HCT116 (cell line): ENCODE measurements at regions not wholly inside any gene's neighbourhood (a gene's known extent, or its start where the extent isn't known, plus 50 kb on each side); places are given as distances from the start of the nearest gene placed in this dataset.

ENCODE experiments used
- ATAC-seq: fragments of 200-7000 bp; cut with Tn5 transposase; 2 replicates; pipeline ENCODE4 v1.9.1; 2020; ENCODE audit warnings: mild to moderate bottlenecking, moderate library complexity
- BruUV-seq: library from RNA; stranded (reverse); fragments of 400-500 nt; replicated peaks from 2 replicates; lab custom pipeline; 2021; lab: Mats Ljungman, UMichigan
- CTCF ChIA-PET: fragments of 300-600 bp; sonication (Branson Sonifier 250); formaldehyde crosslinking; loops from one replicate; lab custom pipeline; 2021; ENCODE audit warnings: antibody characterized with exemption; lab: Charles Lee
- POLR2A ChIA-PET: fragments of 300-600, 350-600 bp; sonication (Branson Sonifier 250); formaldehyde crosslinking; loops from one replicate; lab custom pipeline; 2021; ENCODE audit warnings: antibody characterized with exemption; lab: Charles Lee
- RAD21 ChIA-PET, 2 experiments: fragments of 300-600 bp; sonication (Branson Sonifier 250); formaldehyde crosslinking; loops; one replicate each; lab custom pipeline; 2023; ENCODE audit warnings: low total read pairs in 2 of 2; ENCODE audit not compliant: uncharacterized antibody in 2 of 2, unreplicated experiment in 2 of 2, low non-redundant PET in 1 of 2; lab: Charles Lee
- DNase-seq: peaks from one replicate; pipeline ENCODE4 v3.0.0-alpha.2; 2010; ENCODE audit warnings: low read depth, low spot score
- H2AFZ ChIP-seq: fragments of 200-600 bp; shearing (Covaris generic), sonication (generic); 2 replicates; pipeline ENCODE4 v1.6.1; 2017; ENCODE audit warnings: low read depth, mixed run types, mixed read lengths, antibody characterized with exemption, low read length; ENCODE audit not compliant: poor library complexity, severe bottlenecking
- H3K27ac ChIP-seq: 2 replicates; pipeline ENCODE4 v1.5.1; 2012; ENCODE audit warnings: low read depth, low read length
- H3K27me3 ChIP-seq: fragments of 200-600 bp; sonication (generic); 2 replicates; pipeline ENCODE4 v1.6.1; 2016; ENCODE audit warnings: mixed run types, low read length, mixed read lengths; ENCODE audit not compliant: insufficient read depth
- H3K36me3 ChIP-seq, 2 experiments: fragments of 200-500 bp in 1 of 2; fragments of 200-600 bp in 1 of 2; sonication (Bioruptor generic) in 1 of 2; sonication (generic) in 1 of 2; 2 replicates each; pipeline versions ENCODE4 v1.5.1 to v1.6.1; 2014 to 2016; ENCODE audit warnings: low read length in 2 of 2, inconsistent platforms in 1 of 2, mixed read lengths in 1 of 2, mixed run types in 1 of 2; ENCODE audit not compliant: insufficient read depth in 2 of 2, control insufficient read depth in 1 of 2
- H3K4me1 ChIP-seq, 2 experiments: fragments of 200-600 bp in 1 of 2; sonication (generic) in 1 of 2; 2 replicates each; pipeline versions ENCODE4 v1.5.1 to v1.6.1; 2012 to 2017; ENCODE audit warnings: low read length in 2 of 2, inconsistent platforms in 1 of 2, mild to moderate bottlenecking in 1 of 2, mixed read lengths in 1 of 2, mixed run types in 1 of 2, moderate library complexity in 1 of 2; ENCODE audit not compliant: insufficient read depth in 2 of 2, control insufficient read depth in 1 of 2
- H3K4me2 ChIP-seq: fragments of 200-600 bp; sonication (generic); 2 replicates; pipeline ENCODE4 v1.6.1; 2017; ENCODE audit warnings: mixed run types, low read length, mixed read lengths
- H3K4me3 ChIP-seq, 2 experiments: fragments of 200-600 bp in 1 of 2; sonication (generic) in 1 of 2; replicated peaks in 1 of 2; 2 replicates each; pipeline ENCODE4 v1.5.1; 2011 to 2016; ENCODE audit warnings: low read length in 2 of 2, control low read depth in 1 of 2, low read depth in 1 of 2, mild to moderate bottlenecking in 1 of 2, mixed read lengths in 1 of 2, mixed run types in 1 of 2
- H3K79me2 ChIP-seq: fragments of 200-600 bp; sonication (generic); 2 replicates; pipeline ENCODE4 v1.6.1; 2017; ENCODE audit warnings: mild to moderate bottlenecking, mixed run types, low read length, moderate library complexity, mixed read lengths; ENCODE audit not compliant: insufficient read depth
- H3K9ac ChIP-seq: fragments of 200-600 bp; sonication (generic); 2 replicates; pipeline ENCODE4 v1.6.1; 2016; ENCODE audit warnings: low read length, mixed read lengths
- H3K9me2 ChIP-seq: fragments of 200-600 bp; sonication (generic), shearing (Covaris generic); 2 replicates; pipeline ENCODE4 v1.6.1; 2017; ENCODE audit warnings: mixed run types, mild to moderate bottlenecking, moderate library complexity; ENCODE audit not compliant: insufficient read depth
- H3K9me3 ChIP-seq, 2 experiments: fragments of 200-500 bp in 1 of 2; fragments of 200-600 bp in 1 of 2; sonication (Bioruptor generic) in 1 of 2; sonication (generic) in 1 of 2; 2 replicates each; pipeline ENCODE4 v1.6.1; 2014 to 2017; ENCODE audit warnings: low read length in 2 of 2, mixed read lengths in 2 of 2, inconsistent platforms in 1 of 2, low read depth in 1 of 2, mild to moderate bottlenecking in 1 of 2, mixed run types in 1 of 2, moderate library complexity in 1 of 2; ENCODE audit not compliant: control insufficient read depth in 1 of 2, insufficient read depth in 1 of 2
- H4K20me1 ChIP-seq: fragments of 200-600 bp; sonication (generic), shearing (Covaris generic); 2 replicates; pipeline ENCODE4 v1.6.1; 2017; ENCODE audit warnings: mixed run types, mild to moderate bottlenecking, moderate library complexity; ENCODE audit not compliant: insufficient read depth
- CBX3 ChIP-seq: IDR thresholded peaks from 2 replicates; pipeline ENCODE4 v1.6.1; 2012; ENCODE audit warnings: low read depth
- EZH2phosphoT487 ChIP-seq: fragments of 200-600 bp; IDR thresholded peaks from 2 replicates; pipeline ENCODE4 v1.6.1; 2018; ENCODE audit warnings: antibody characterized with exemption, borderline replicate concordance
- FOSL1 ChIP-seq: IDR thresholded peaks from 2 replicates; pipeline ENCODE4 v1.6.1; 2012; ENCODE audit warnings: low read depth
- POLR2A ChIP-seq: IDR thresholded peaks from 2 replicates; pipeline ENCODE4 v1.7.0; 2011; ENCODE audit warnings: borderline replicate concordance; ENCODE audit not compliant: insufficient read depth, insufficient read length; ENCODE audit errors: extremely low read depth
- SIN3A ChIP-seq: IDR thresholded peaks from 2 replicates; pipeline ENCODE4 v1.6.1; 2012; ENCODE audit warnings: low read depth
- TCF7L2 ChIP-seq: IDR thresholded peaks from 2 replicates; pipeline ENCODE4 v1.7.0; 2011; ENCODE audit warnings: borderline replicate concordance, inconsistent platforms; ENCODE audit not compliant: insufficient read depth, insufficient read length; ENCODE audit errors: extremely low read depth
- YY1 ChIP-seq: IDR thresholded peaks from 2 replicates; pipeline ENCODE4 v1.6.1; 2011; ENCODE audit warnings: low read length, low read depth, moderate library complexity, mild to moderate bottlenecking; ENCODE audit not compliant: insufficient replicate concordance; ENCODE audit errors: extremely low read depth
- intact Hi-C: fragments of 100-400 bp; cut with micrococcal nuclease; formaldehyde crosslinking; loops from 2 replicates; pipeline ENCODE4 v1.10.0; 2022
- TF ChIP-seq, protein P1 (sequence below), 3 experiments: fragments of 200-600 bp in 1 of 3; sonication (generic) in 1 of 3; IDR thresholded peaks in 2 of 3; conservative IDR thresholded peaks in 1 of 3; 2 replicates each; pipeline ENCODE4 v1.5.1; 2012 to 2017; ENCODE audit warnings: low read depth in 2 of 3, low read length in 2 of 3, antibody characterized with exemption in 1 of 3, borderline replicate concordance in 1 of 3, control low read depth in 1 of 3, mild to moderate bottlenecking in 1 of 3, mixed read lengths in 1 of 3, mixed run types in 1 of 3, moderate library complexity in 1 of 3; ENCODE audit not compliant: insufficient read depth in 1 of 3

DNA sequence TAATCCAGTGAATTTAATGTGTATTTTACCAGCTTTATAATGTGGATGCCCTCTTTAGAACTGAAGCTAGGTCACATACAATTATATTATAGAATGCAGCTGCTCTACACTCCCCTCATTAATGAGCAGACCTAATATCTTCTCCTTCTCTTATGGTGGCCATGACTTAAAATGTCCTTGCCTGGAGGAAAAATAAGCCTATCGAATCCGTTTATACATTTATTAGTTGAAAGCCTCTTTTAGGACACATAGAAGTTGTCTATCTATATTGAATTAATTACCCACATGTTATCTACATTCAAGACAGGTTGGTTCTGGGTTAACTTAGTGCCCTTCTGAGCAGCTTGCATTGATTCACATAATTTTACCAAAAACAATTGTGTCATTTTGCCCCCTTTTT is 1716.8 kb downstream of the HACE1 start:
- Histone ChIP-seq H3K27me3 (no peaks in the 10 kb centered on the region), H3K9me3 (no peaks in the 10 kb centered on the region), H2AFZ (no peak overlapping the region), H3K36me3 (no peaks in the 10 kb centered on the region), H3K4me3 (no peak overlapping the region), H3K9ac (no peak overlapping the region), H4K20me1 (no peaks in the 10 kb centered on the region), H3K27ac (no peak overlapping the region), H3K4me1 (no peaks in the 10 kb centered on the region), H3K79me2 (no peaks in the 10 kb centered on the region), H3K9me2 (no peaks in the 10 kb centered on the region), H3K4me2 (no peak overlapping the region)
- no TSS peak for BruUV-seq
- TF ChIP-seq SIN3A: no peak
- TF ChIP-seq, protein P1, sequence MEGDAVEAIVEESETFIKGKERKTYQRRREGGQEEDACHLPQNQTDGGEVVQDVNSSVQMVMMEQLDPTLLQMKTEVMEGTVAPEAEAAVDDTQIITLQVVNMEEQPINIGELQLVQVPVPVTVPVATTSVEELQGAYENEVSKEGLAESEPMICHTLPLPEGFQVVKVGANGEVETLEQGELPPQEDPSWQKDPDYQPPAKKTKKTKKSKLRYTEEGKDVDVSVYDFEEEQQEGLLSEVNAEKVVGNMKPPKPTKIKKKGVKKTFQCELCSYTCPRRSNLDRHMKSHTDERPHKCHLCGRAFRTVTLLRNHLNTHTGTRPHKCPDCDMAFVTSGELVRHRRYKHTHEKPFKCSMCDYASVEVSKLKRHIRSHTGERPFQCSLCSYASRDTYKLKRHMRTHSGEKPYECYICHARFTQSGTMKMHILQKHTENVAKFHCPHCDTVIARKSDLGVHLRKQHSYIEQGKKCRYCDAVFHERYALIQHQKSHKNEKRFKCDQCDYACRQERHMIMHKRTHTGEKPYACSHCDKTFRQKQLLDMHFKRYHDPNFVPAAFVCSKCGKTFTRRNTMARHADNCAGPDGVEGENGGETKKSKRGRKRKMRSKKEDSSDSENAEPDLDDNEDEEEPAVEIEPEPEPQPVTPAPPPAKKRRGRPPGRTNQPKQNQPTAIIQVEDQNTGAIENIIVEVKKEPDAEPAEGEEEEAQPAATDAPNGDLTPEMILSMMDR (IDR thresholded peaks at IDR 0.05 in 2 of 3, conservative IDR thresholded peaks at IDR 0.05 in 1 of 3; ENCODE audit: borderline replicate concordance in 1 of 3, insufficient read depth in 1 of 3, low read depth in 2 of 3, low read length in 2 of 3): no peak
- TF ChIP-seq EZH2phosphoT487: no peak
- TF ChIP-seq POLR2A: no peak
- TF ChIP-seq CBX3: no peak
- no peak for TF ChIP-seq TCF7L2
- no peak for TF ChIP-seq YY1
- no peak for TF ChIP-seq FOSL1
- ATAC-seq: no peak
- ChIA-PET POLR2A (no interaction called here), RAD21 (no interaction called here), CTCF (no interaction called here)
- DNase-seq: no peak
- intact Hi-C loops: no loop called here
